HEK293 (cell line): ENCODE measurements at regions not wholly inside any gene's neighbourhood (a gene's known extent, or its start where the extent isn't known, plus 50 kb on each side); places are given as distances from the start of the nearest gene placed in this dataset.

Source experiments
- CTCF ChIA-PET: fragments of 350-600 bp; formaldehyde crosslinking; extraction: SDS; loops from one replicate; lab custom pipeline; 2021; ENCODE audit warnings: antibody characterized with exemption; lab: Yijun Ruan, JAX
- POLR2A ChIA-PET: fragments of 300-600 bp; formaldehyde crosslinking; extraction: SDS; loops from one replicate; lab custom pipeline; 2020; ENCODE audit warnings: antibody characterized with exemption, inconsistent platforms; lab: Yijun Ruan, JAX
- H3K27ac ChIP-seq: fragments of 200-500 bp; sonication (Bioruptor generic); 2 replicates; pipeline ENCODE4 v1.5.1; 2014; ENCODE audit warnings: low read depth, low read length, control low read depth, inconsistent platforms; ENCODE audit errors: extremely low read depth
- H3K36me3 ChIP-seq, 2 experiments: fragments of 200-500 bp in 1 of 2; sonication (Bioruptor generic) in 1 of 2; 1 replicate in 1 of 2; 2 replicates in 1 of 2; pipeline ENCODE4 v1.5.1; 2014 to 2017; ENCODE audit warnings: inconsistent platforms in 2 of 2, low read length in 2 of 2; ENCODE audit not compliant: control insufficient read depth in 2 of 2, insufficient read depth in 1 of 2
- H3K4me1 ChIP-seq: fragments of 200-500 bp; sonication (Bioruptor generic); 2 replicates; pipeline ENCODE4 v1.5.1; 2014; ENCODE audit warnings: mild to moderate bottlenecking, low read length, inconsistent platforms; ENCODE audit not compliant: control insufficient read depth, insufficient read depth
- H3K4me3 ChIP-seq: 2 replicates; pipeline ENCODE4 v1.5.1; 2011; ENCODE audit warnings: low read depth, mild to moderate bottlenecking, control low read depth, low read length, moderate library complexity
- H3K9me3 ChIP-seq: fragments of 200-500 bp; sonication (Bioruptor generic); 2 replicates; pipeline ENCODE4 v1.5.1; 2014; ENCODE audit warnings: low read depth, low read length, inconsistent platforms; ENCODE audit not compliant: control insufficient read depth, insufficient read depth
- GLIS2 ChIP-seq: fragments of 450-650 bp; formaldehyde crosslinking; IDR thresholded peaks from 2 replicates; pipeline ENCODE4 v1.5.1; 2016; ENCODE audit warnings: missing biosample characterization, missing genetic modification characterization
- HOXA7 ChIP-seq: sonication (generic); formaldehyde crosslinking; IDR thresholded peaks from 2 replicates; pipeline ENCODE4 v1.8.1; 2022; ENCODE audit warnings: missing genetic modification reagents, borderline replicate concordance
- HOXD13 ChIP-seq: sonication (generic); formaldehyde crosslinking; IDR thresholded peaks from 2 replicates; pipeline ENCODE4 v1.8.0; 2022; ENCODE audit warnings: missing genetic modification reagents, borderline replicate concordance
- KLF9 ChIP-seq: fragments of 450-650 bp; formaldehyde crosslinking; IDR thresholded peaks from 2 replicates; pipeline ENCODE4 v1.5.1; 2016; ENCODE audit warnings: missing biosample characterization, missing genetic modification characterization, low read depth
- PRDM2 ChIP-seq: fragments of 450-650 bp; formaldehyde crosslinking; IDR thresholded peaks from 2 replicates; pipeline ENCODE4 v1.5.1; 2016; ENCODE audit warnings: missing biosample characterization, missing genetic modification characterization, borderline replicate concordance
- SP2 ChIP-seq: fragments of 450-650 bp; formaldehyde crosslinking; IDR thresholded peaks from 2 replicates; pipeline ENCODE4 v1.5.1; 2016; ENCODE audit warnings: missing biosample characterization, missing genetic modification characterization
- TRIM28 ChIP-seq: IDR thresholded peaks from 2 replicates; pipeline ENCODE4 v1.6.1; 2011; ENCODE audit warnings: low read length, control low read depth, borderline replicate concordance
- ZBTB21 ChIP-seq: fragments of 450-650 bp; formaldehyde crosslinking; IDR thresholded peaks from 2 replicates; pipeline ENCODE4 v1.5.1; 2017; ENCODE audit warnings: missing biosample characterization, missing genetic modification characterization
- ZFP3 ChIP-seq: fragments of 450-650 bp; formaldehyde crosslinking; IDR thresholded peaks from 2 replicates; pipeline ENCODE4 v1.5.1; 2016; ENCODE audit warnings: low read depth, missing biosample characterization, missing genetic modification characterization
- ZNF175 ChIP-seq: fragments of 450-650 bp; formaldehyde crosslinking; IDR thresholded peaks from 2 replicates; pipeline ENCODE4 v1.5.1; 2016; ENCODE audit warnings: missing biosample characterization, missing genetic modification characterization
- ZNF26 ChIP-seq: fragments of 450-650 bp; formaldehyde crosslinking; IDR thresholded peaks from 2 replicates; pipeline ENCODE4 v1.5.1; 2016; ENCODE audit warnings: missing biosample characterization, missing genetic modification characterization
- ZNF266 ChIP-seq: fragments of 450-650 bp; formaldehyde crosslinking; IDR thresholded peaks from 2 replicates; pipeline ENCODE4 v1.5.1; 2016; ENCODE audit warnings: missing biosample characterization, missing genetic modification characterization, low read depth
- ZNF324 ChIP-seq: fragments of 450-650 bp; formaldehyde crosslinking; IDR thresholded peaks from 2 replicates; pipeline ENCODE4 v1.5.1; 2016; ENCODE audit warnings: missing biosample characterization, missing genetic modification characterization
- ZNF37A ChIP-seq: fragments of 450-650 bp; IDR thresholded peaks from 2 replicates; pipeline ENCODE4 v1.5.1; 2018; ENCODE audit warnings: missing biosample characterization, missing genetic modification characterization
- ZNF521 ChIP-seq: fragments of 450-650 bp; formaldehyde crosslinking; IDR thresholded peaks from 2 replicates; pipeline ENCODE4 v1.5.1; 2017; ENCODE audit warnings: missing biosample characterization, mild to moderate bottlenecking, missing genetic modification characterization
- ZNF701 ChIP-seq: fragments of 450-650 bp; formaldehyde crosslinking; IDR thresholded peaks from 2 replicates; pipeline ENCODE4 v1.5.1; 2016; ENCODE audit warnings: missing biosample characterization, missing genetic modification characterization
- ZNF704 ChIP-seq: fragments of 450-650 bp; formaldehyde crosslinking; IDR thresholded peaks from 2 replicates; pipeline ENCODE4 v1.5.1; 2016; ENCODE audit warnings: missing biosample characterization, missing genetic modification characterization
- ZSCAN16 ChIP-seq: fragments of 450-650 bp; formaldehyde crosslinking; IDR thresholded peaks from 2 replicates; pipeline ENCODE4 v1.5.1; 2016; ENCODE audit warnings: missing biosample characterization, missing genetic modification characterization
- TF ChIP-seq, protein P1 (sequence below): fragments of 450-650 bp; formaldehyde crosslinking; IDR thresholded peaks from 2 replicates; pipeline ENCODE4 v1.5.1; 2016; ENCODE audit warnings: missing biosample characterization, missing genetic modification characterization
- TF ChIP-seq, protein P2 (sequence below): fragments of 450-650 bp; formaldehyde crosslinking; IDR thresholded peaks from 2 replicates; pipeline ENCODE4 v1.5.1; 2016; ENCODE audit warnings: missing biosample characterization, missing genetic modification characterization

DNA sequence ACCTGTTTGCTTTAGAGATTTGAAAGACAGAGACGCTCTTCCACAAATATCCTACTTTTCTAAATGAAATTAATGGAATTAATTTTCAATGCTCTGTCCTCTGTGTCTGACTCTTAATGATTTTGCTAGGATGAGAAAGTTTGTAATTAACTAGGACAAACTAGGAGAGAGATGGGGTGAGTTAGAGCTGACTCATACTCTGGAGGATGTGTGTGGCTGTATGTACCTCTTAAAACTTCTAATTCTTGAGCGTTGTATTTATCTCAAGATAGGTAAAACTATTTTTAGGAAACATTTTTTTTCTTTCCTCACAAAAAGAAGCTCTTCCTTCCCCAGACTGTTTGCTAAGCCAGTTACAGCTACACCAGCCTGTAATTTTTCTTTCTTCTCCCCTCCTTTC, 178.8 kb upstream of the ANKRD30A start:
- Histone ChIP-seq H3K4me3 (no peak overlapping the region), H3K27ac (no peak overlapping the region), H3K4me1 (no peaks in the 10 kb centered on the region), H3K36me3 (no peaks in the 10 kb centered on the region), H3K9me3 (no peaks in the 10 kb centered on the region)
- TF ChIP-seq ZNF266 (tag by site-specific recombination) (no peak), ZNF175 (tag by site-specific recombination) (no peak), ZNF521 (tag by site-specific recombination) (no peak), ZNF704 (no peak), ZNF26 (tag by site-specific recombination) (no peak), TRIM28 (no peak), HOXD13 (CRISPR knock-in tag) (no peak), HOXA7 (CRISPR knock-in tag) (no peak), KLF9 (tag by site-specific recombination) (no peak), ZBTB21 (tag by site-specific recombination) (no peak), ZNF324 (tag by site-specific recombination) (no peak), ZFP3 (tag by site-specific recombination) (no peak), ZNF37A (tag by site-specific recombination) (no peak), ZSCAN16 (no peak), SP2 (tag by site-specific recombination) (no peak), ZNF701 (tag by site-specific recombination) (no peak), PRDM2 (tag by site-specific recombination) (no peak), GLIS2 (tag by site-specific recombination) (no peak)
- TF ChIP-seq, protein P1, sequence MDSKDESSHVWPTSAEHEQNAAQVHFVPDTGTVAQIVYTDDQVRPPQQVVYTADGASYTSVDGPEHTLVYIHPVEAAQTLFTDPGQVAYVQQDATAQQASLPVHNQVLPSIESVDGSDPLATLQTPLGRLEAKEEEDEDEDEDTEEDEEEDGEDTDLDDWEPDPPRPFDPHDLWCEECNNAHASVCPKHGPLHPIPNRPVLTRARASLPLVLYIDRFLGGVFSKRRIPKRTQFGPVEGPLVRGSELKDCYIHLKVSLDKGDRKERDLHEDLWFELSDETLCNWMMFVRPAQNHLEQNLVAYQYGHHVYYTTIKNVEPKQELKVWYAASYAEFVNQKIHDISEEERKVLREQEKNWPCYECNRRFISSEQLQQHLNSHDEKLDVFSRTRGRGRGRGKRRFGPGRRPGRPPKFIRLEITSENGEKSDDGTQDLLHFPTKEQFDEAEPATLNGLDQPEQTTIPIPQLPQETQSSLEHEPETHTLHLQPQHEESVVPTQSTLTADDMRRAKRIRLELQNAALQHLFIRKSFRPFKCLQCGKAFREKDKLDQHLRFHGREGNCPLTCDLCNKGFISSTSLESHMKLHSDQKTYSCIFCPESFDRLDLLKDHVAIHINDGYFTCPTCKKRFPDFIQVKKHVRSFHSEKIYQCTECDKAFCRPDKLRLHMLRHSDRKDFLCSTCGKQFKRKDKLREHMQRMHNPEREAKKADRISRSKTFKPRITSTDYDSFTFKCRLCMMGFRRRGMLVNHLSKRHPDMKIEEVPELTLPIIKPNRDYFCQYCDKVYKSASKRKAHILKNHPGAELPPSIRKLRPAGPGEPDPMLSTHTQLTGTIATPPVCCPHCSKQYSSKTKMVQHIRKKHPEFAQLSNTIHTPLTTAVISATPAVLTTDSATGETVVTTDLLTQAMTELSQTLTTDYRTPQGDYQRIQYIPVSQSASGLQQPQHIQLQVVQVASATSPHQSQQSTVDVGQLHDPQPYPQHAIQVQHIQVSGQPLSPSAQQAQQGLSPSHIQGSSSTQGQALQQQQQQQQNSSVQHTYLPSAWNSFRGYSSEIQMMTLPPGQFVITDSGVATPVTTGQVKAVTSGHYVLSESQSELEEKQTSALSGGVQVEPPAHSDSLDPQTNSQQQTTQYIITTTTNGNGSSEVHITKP (tag by site-specific recombination), result no peak
- TF ChIP-seq, protein P2, sequence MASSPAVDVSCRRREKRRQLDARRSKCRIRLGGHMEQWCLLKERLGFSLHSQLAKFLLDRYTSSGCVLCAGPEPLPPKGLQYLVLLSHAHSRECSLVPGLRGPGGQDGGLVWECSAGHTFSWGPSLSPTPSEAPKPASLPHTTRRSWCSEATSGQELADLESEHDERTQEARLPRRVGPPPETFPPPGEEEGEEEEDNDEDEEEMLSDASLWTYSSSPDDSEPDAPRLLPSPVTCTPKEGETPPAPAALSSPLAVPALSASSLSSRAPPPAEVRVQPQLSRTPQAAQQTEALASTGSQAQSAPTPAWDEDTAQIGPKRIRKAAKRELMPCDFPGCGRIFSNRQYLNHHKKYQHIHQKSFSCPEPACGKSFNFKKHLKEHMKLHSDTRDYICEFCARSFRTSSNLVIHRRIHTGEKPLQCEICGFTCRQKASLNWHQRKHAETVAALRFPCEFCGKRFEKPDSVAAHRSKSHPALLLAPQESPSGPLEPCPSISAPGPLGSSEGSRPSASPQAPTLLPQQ (tag by site-specific recombination), result no peak
- CTCF ChIA-PET, result interaction anchor here (1.1 kb wide), 1 partner anchor 47 kb away, joined by 3 read pairs; no protein-coding TSS in a partner anchor
- POLR2A ChIA-PET, result no interaction called here
